H1 (cell line): ENCODE measurements at regions not wholly inside any gene's neighbourhood (a gene's known extent, or its start where the extent isn't known, plus 50 kb on each side); places are given as distances from the start of the nearest gene placed in this dataset.

Experiments
- CTCF ChIA-PET: fragments of 300-600 bp; sonication (Branson Sonifier 250); formaldehyde crosslinking; loops from one replicate; lab custom pipeline; 2021; ENCODE audit not compliant: partially characterized antibody; lab: Charles Lee
- POLR2A ChIA-PET: fragments of 300-600 bp; sonication (Branson Sonifier 250); formaldehyde crosslinking; loops from one replicate; lab custom pipeline; 2021; ENCODE audit warnings: inconsistent platforms; ENCODE audit not compliant: partially characterized antibody; lab: Charles Lee
- DNase-seq, 2 experiments: peaks; one replicate each; pipeline versions ENCODE4 v3.0.0 to v3.0.0-alpha.2; 2010 to 2022; ENCODE audit warnings: low spot score in 2 of 2, low read depth in 1 of 2, mixed read lengths in 1 of 2
- FAIRE-seq: peaks from 2 replicates; lab custom pipeline; 2011; peaks lifted over from hg19 to GRCh38; lab: Jason Lieb, UNC
- H2AFZ ChIP-seq: 2 replicates; pipeline ENCODE4 v1.8.1; 2012; ENCODE audit warnings: low read length, inconsistent platforms
- H2AK5ac ChIP-seq: 2 replicates; pipeline ENCODE4 v1.6.1; 2013; ENCODE audit warnings: low read depth, low read length
- H2BK120ac ChIP-seq: replicated peaks from 2 replicates; pipeline ENCODE3; 2013; ENCODE audit warnings: low read depth, low read length, inconsistent platforms
- H2BK12ac ChIP-seq: 2 replicates; pipeline ENCODE4 v1.6.1; 2013; ENCODE audit warnings: low read depth, low read length
- H2BK15ac ChIP-seq: 2 replicates; pipeline ENCODE4 v1.6.1; 2013; ENCODE audit warnings: low read length
- H2BK20ac ChIP-seq: 2 replicates; pipeline ENCODE4 v1.6.1; 2013; ENCODE audit warnings: low read length
- H2BK5ac ChIP-seq: 2 replicates; pipeline ENCODE4 v1.6.1; 2013; ENCODE audit warnings: low read depth, low read length
- H3K14ac ChIP-seq: 2 replicates; pipeline ENCODE4 v1.6.1; 2013; ENCODE audit warnings: inconsistent platforms; ENCODE audit not compliant: insufficient read length
- H3K18ac ChIP-seq: 2 replicates; pipeline ENCODE4 v1.6.1; 2013; ENCODE audit warnings: low read length; ENCODE audit errors: extremely low read depth
- H3K23ac ChIP-seq: 2 replicates; pipeline ENCODE4 v1.6.1; 2013; ENCODE audit warnings: inconsistent platforms; ENCODE audit not compliant: insufficient read length
- H3K23me2 ChIP-seq: 2 replicates; pipeline ENCODE4 v1.6.1; 2013; ENCODE audit warnings: low read depth, low read length
- H3K27ac ChIP-seq: 2 replicates; pipeline ENCODE4 v1.6.1; 2011; ENCODE audit warnings: low read depth, low read length, inconsistent platforms
- H3K27me3 ChIP-seq, 4 experiments: replicated peaks in 1 of 4; 1 replicate in 1 of 4; 2 replicates in 3 of 4; pipeline versions ENCODE4 v1.6.1 to v1.8.1; 2011 to 2013; ENCODE audit warnings: low read length in 3 of 4, mild to moderate bottlenecking in 3 of 4, inconsistent platforms in 2 of 4, mixed read lengths in 2 of 4, moderate library complexity in 1 of 4; ENCODE audit not compliant: control insufficient read depth in 3 of 4, insufficient read depth in 3 of 4; ENCODE audit errors: extremely low read depth in 1 of 4
- H3K36me3 ChIP-seq, 4 experiments: 2 replicates each; pipeline versions ENCODE4 v1.6.1 to v1.8.1; 2011 to 2013; ENCODE audit warnings: mild to moderate bottlenecking in 4 of 4, low read length in 3 of 4, moderate library complexity in 2 of 4, control low read depth in 1 of 4, inconsistent platforms in 1 of 4; ENCODE audit not compliant: insufficient read depth in 4 of 4, control insufficient read depth in 2 of 4
- H3K4ac ChIP-seq: replicated peaks from 2 replicates; pipeline ENCODE3; 2013; ENCODE audit warnings: low read length, low read depth, mixed read lengths, inconsistent platforms; ENCODE audit not compliant: insufficient read length
- H3K4me1 ChIP-seq, 4 experiments: replicated peaks in 1 of 4; 1 replicate in 1 of 4; 2 replicates in 3 of 4; pipeline versions ENCODE4 v1.6.1 to v1.8.1; 2011 to 2013; ENCODE audit warnings: low read length in 3 of 4, inconsistent platforms in 2 of 4, mixed read lengths in 1 of 4; ENCODE audit not compliant: insufficient read depth in 4 of 4, control insufficient read depth in 3 of 4
- H3K4me2 ChIP-seq, 2 experiments: 2 replicates each; pipeline versions ENCODE4 v1.6.1 to v1.8.1; 2011 to 2013; ENCODE audit warnings: low read depth in 2 of 2, low read length in 2 of 2, control low read depth in 1 of 2, inconsistent platforms in 1 of 2, mild to moderate bottlenecking in 1 of 2; ENCODE audit not compliant: insufficient read depth in 1 of 2
- H3K4me3 ChIP-seq, 4 experiments: fragments of 200-600, 300-600 bp in 1 of 4; sonication (generic), shearing (Covaris generic), sonication (Bioruptor Twin) in 1 of 4; 2 replicates each; pipeline versions ENCODE4 v1.5.1 to v1.8.1; 2011 to 2016; ENCODE audit warnings: low read length in 4 of 4, low read depth in 3 of 4, control low read depth in 2 of 4, inconsistent platforms in 2 of 4, mild to moderate bottlenecking in 2 of 4, mixed read lengths in 1 of 4, moderate library complexity in 1 of 4; ENCODE audit not compliant: insufficient read depth in 2 of 4; ENCODE audit errors: extremely low read depth in 1 of 4
- H3K56ac ChIP-seq: replicated peaks from 2 replicates; pipeline ENCODE3; 2013; ENCODE audit warnings: low read depth, mild to moderate bottlenecking, mixed read lengths, low read length, inconsistent platforms; ENCODE audit not compliant: insufficient read length
- H3K79me1 ChIP-seq: 2 replicates; pipeline ENCODE4 v1.6.1; 2013; ENCODE audit warnings: low read depth, low read length, control low read depth
- H3K79me2 ChIP-seq, 2 experiments: 2 replicates each; pipeline versions ENCODE4 v1.6.1 to v1.8.1; 2012 to 2013; ENCODE audit warnings: low read length in 2 of 2, mild to moderate bottlenecking in 2 of 2, inconsistent platforms in 1 of 2; ENCODE audit not compliant: insufficient read depth in 2 of 2, control insufficient read depth in 1 of 2
- H3K9ac ChIP-seq, 4 experiments: replicated peaks in 1 of 4; 1 replicate in 1 of 4; 2 replicates in 3 of 4; pipeline versions ENCODE4 v1.6.1 to v1.8.1; 2011 to 2013; ENCODE audit warnings: low read depth in 3 of 4, low read length in 3 of 4, control low read depth in 2 of 4, mild to moderate bottlenecking in 2 of 4, moderate library complexity in 2 of 4, inconsistent platforms in 1 of 4; ENCODE audit errors: extremely low read depth in 1 of 4
- H3K9me3 ChIP-seq, 2 experiments: 2 replicates each; pipeline versions ENCODE4 v1.6.1 to v1.8.1; 2012 to 2013; ENCODE audit warnings: mild to moderate bottlenecking in 2 of 2, moderate library complexity in 2 of 2, control low read depth in 1 of 2, inconsistent platforms in 1 of 2, low read depth in 1 of 2, low read length in 1 of 2, mixed read lengths in 1 of 2; ENCODE audit not compliant: insufficient read depth in 2 of 2
- H4K20me1 ChIP-seq, 2 experiments: replicated peaks in 1 of 2; 2 replicates each; pipeline versions ENCODE3 to v1.8.1; 2011 to 2013; ENCODE audit warnings: inconsistent platforms in 2 of 2, low read length in 2 of 2, mild to moderate bottlenecking in 1 of 2; ENCODE audit not compliant: insufficient read depth in 2 of 2, control insufficient read depth in 1 of 2
- H4K5ac ChIP-seq: 2 replicates; pipeline ENCODE4 v1.6.1; 2013; ENCODE audit warnings: low read length, low read depth, mixed read lengths, inconsistent platforms; ENCODE audit not compliant: insufficient read length
- H4K8ac ChIP-seq: 2 replicates; pipeline ENCODE4 v1.8.0; 2013; ENCODE audit warnings: mild to moderate bottlenecking, moderate library complexity, low read length, inconsistent platforms; ENCODE audit not compliant: insufficient read depth; ENCODE audit errors: extremely low read depth
- H4K91ac ChIP-seq: replicated peaks from 2 replicates; pipeline ENCODE3; 2013; ENCODE audit warnings: low read length, mixed read lengths, inconsistent platforms; ENCODE audit not compliant: insufficient read length
- ASH2L ChIP-seq: fragments of 200-600, 300-600 bp; sonication (generic); IDR thresholded peaks from one replicate; pipeline ENCODE4 v1.7.1; 2017; ENCODE audit warnings: low read length
- CREB1 ChIP-seq: IDR thresholded peaks from 2 replicates; pipeline ENCODE4 v1.6.1; 2012; ENCODE audit warnings: inconsistent platforms
- CTBP2 ChIP-seq: IDR thresholded peaks from 2 replicates; pipeline ENCODE4 v1.7.0; 2011; ENCODE audit warnings: borderline replicate concordance, mild to moderate bottlenecking, moderate library complexity, mixed read lengths, low read length; ENCODE audit not compliant: insufficient read depth, insufficient read length
- EZH2 ChIP-seq: fragments of 200-600 bp; sonication (generic); IDR thresholded peaks from 2 replicates; pipeline ENCODE4 v1.7.1; 2012; ENCODE audit warnings: low read depth, mild to moderate bottlenecking, moderate library complexity, low read length, inconsistent platforms; ENCODE audit not compliant: severe bottlenecking
- JUND ChIP-seq: IDR thresholded peaks from 2 replicates; pipeline ENCODE4 v1.6.1; 2011; ENCODE audit warnings: mild to moderate bottlenecking, improper control_type of control experiment, low read length
- KDM1A ChIP-seq: fragments of 200-600, 300-600 bp; sonication (generic); IDR thresholded peaks from 2 replicates; pipeline ENCODE4 v1.7.1; 2016; ENCODE audit warnings: mild to moderate bottlenecking, low read length, borderline replicate concordance
- POLR2A ChIP-seq, 2 experiments: IDR thresholded peaks; 1 replicate in 1 of 2; 2 replicates in 1 of 2; pipeline ENCODE4 v1.6.1; 2011; ENCODE audit warnings: low read depth in 2 of 2, low read length in 2 of 2, mild to moderate bottlenecking in 2 of 2; ENCODE audit errors: control extremely low read depth in 1 of 2
- POLR2AphosphoS5 ChIP-seq: IDR thresholded peaks from 2 replicates; pipeline ENCODE4 v1.6.1; 2011; ENCODE audit warnings: low read depth, low read length
- POU5F1 ChIP-seq: IDR thresholded peaks from 2 replicates; pipeline ENCODE4 v1.6.1; 2011; ENCODE audit warnings: low read depth, mild to moderate bottlenecking, low read length, moderate library complexity
- RNF2 ChIP-seq: fragments of 200-900, 300-1000 bp; sonication (generic); IDR thresholded peaks from 2 replicates; pipeline ENCODE4 v1.7.1; 2016; ENCODE audit warnings: borderline replicate concordance, low read depth, mild to moderate bottlenecking, antibody characterized with exemption, low read length; ENCODE audit not compliant: poor library complexity, severe bottlenecking; ENCODE audit errors: missing control alignments
- YY1 ChIP-seq: IDR thresholded peaks from 2 replicates; pipeline ENCODE4 v1.6.1; 2011; ENCODE audit warnings: low read depth, mild to moderate bottlenecking, low read length
- WGBS, 2 experiments: shearing (Covaris generic) in 1 of 2; methylation state at CpG; one replicate each; pipeline versions ENCODE4 v1.1.6 to v1.1.7; 2013 to 2015; ENCODE audit warnings: low lambda C conversion rate in 2 of 2, mixed read lengths in 2 of 2, inconsistent platforms in 1 of 2, low coverage in 1 of 2, missing lambda C conversion rate in 1 of 2; ENCODE audit not compliant: insufficient replicate concordance in 2 of 2, insufficient coverage in 1 of 2, insufficient read length in 1 of 2; ENCODE audit errors: extremely low coverage in 1 of 2, missing lambda C conversion rate in 1 of 2; 5-methylcytosine and 5-hydroxymethylcytosine counted together
- TF ChIP-seq, protein P1 (sequence below), 3 experiments: IDR thresholded peaks; 1 replicate in 2 of 3; 2 replicates in 1 of 3; pipeline versions ENCODE4 v1.5.1 to v1.6.1; 2011; ENCODE audit warnings: low read length in 3 of 3, mild to moderate bottlenecking in 3 of 3, inconsistent platforms in 2 of 3, low read depth in 1 of 3, moderate library complexity in 1 of 3; ENCODE audit not compliant: insufficient read depth in 1 of 3; ENCODE audit errors: control extremely low read depth in 1 of 3

GRCh38 chr21:30058928-30059327 lies 107.7 kb downstream of the CLDN17 start:
- Histone ChIP-seq H2BK5ac (no peak overlapping the region), H4K91ac (no peak overlapping the region), H2BK12ac (no peak overlapping the region), H3K18ac (no peak overlapping the region), H3K4me1 (no peaks in the 10 kb centered on the region), H3K14ac (no peak overlapping the region), H3K9me3 (no peaks in the 10 kb centered on the region), H4K20me1 (no peaks in the 10 kb centered on the region), H3K27me3 (no peaks in the 10 kb centered on the region), H3K23ac (no peak overlapping the region), H3K9ac (no peak overlapping the region), H2AK5ac (no peak overlapping the region), H2AFZ (no peak overlapping the region), H3K23me2 (no peaks in the 10 kb centered on the region), H4K5ac (no peak overlapping the region), H2BK20ac (no peak overlapping the region), H2BK15ac (no peak overlapping the region), H2BK120ac (no peak overlapping the region), H3K79me1 (no peaks in the 10 kb centered on the region), H3K4me2 (no peak overlapping the region), H3K79me2 (no peaks in the 10 kb centered on the region), H3K4ac (no peak overlapping the region), H3K4me3 (no peak overlapping the region), H3K56ac (no peak overlapping the region), H3K36me3 (no peaks in the 10 kb centered on the region), H3K27ac (no peak overlapping the region), H4K8ac (no peak overlapping the region)
- WGBS, 2 experiments, result 94% methylated on average over 1 of the region's 1 CpG; no CpG with 5 or more reads in 1 of the 2 experiments
- no peak for DNase-seq
- CTCF ChIA-PET, result interaction anchor here (0.6 to 1.5 kb wide), 4 partner anchors 15 to 187 kb away, joined by 3 to 5 read pairs (median 4); no protein-coding TSS in a partner anchor
- TF ChIP-seq RNF2 (no peak), POLR2AphosphoS5 (no peak), EZH2 (no peak), KDM1A (no peak), YY1 (no peak), CREB1 (no peak), POLR2A (IDR thresholded peaks at IDR 0.05; ENCODE audit: control extremely low read depth in 1 of 2, low read depth in 2 of 2, low read length in 2 of 2) (no peak), ASH2L (no peak), JUND (no peak), CTBP2 (no peak), POU5F1 (no peak)
- TF ChIP-seq, protein P1, sequence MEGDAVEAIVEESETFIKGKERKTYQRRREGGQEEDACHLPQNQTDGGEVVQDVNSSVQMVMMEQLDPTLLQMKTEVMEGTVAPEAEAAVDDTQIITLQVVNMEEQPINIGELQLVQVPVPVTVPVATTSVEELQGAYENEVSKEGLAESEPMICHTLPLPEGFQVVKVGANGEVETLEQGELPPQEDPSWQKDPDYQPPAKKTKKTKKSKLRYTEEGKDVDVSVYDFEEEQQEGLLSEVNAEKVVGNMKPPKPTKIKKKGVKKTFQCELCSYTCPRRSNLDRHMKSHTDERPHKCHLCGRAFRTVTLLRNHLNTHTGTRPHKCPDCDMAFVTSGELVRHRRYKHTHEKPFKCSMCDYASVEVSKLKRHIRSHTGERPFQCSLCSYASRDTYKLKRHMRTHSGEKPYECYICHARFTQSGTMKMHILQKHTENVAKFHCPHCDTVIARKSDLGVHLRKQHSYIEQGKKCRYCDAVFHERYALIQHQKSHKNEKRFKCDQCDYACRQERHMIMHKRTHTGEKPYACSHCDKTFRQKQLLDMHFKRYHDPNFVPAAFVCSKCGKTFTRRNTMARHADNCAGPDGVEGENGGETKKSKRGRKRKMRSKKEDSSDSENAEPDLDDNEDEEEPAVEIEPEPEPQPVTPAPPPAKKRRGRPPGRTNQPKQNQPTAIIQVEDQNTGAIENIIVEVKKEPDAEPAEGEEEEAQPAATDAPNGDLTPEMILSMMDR (IDR thresholded peaks at IDR 0.05; ENCODE audit: control extremely low read depth in 1 of 3, insufficient read depth in 1 of 3, low read depth in 1 of 3, low read length in 3 of 3), result no peak
- POLR2A ChIA-PET, result no interaction called here
- no peak for FAIRE-seq
